HepG2 (cell line): ENCODE measurements at regions not wholly inside any gene's neighbourhood (a gene's known extent, or its start where the extent isn't known, plus 50 kb on each side); places are given as distances from the start of the nearest gene placed in this dataset.

Experiments used
- ATAC-seq: fragments of 200-7000 bp; cut with Tn5 transposase; 3 replicates; pipeline ENCODE4 v1.9.1; 2020; ENCODE audit warnings: mild to moderate bottlenecking, moderate library complexity
- BruUV-seq: library from RNA; stranded (reverse); fragments of 400-500 nt; replicated peaks from 2 replicates; lab custom pipeline; 2021; lab: Mats Ljungman, UMichigan
- CTCF ChIA-PET: fragments of 300-600 bp; formaldehyde crosslinking; extraction: SDS; loops from one replicate; lab custom pipeline; 2021; ENCODE audit warnings: low total read pairs, inconsistent platforms, low intra/inter-chr PET ratio; lab: Yijun Ruan, JAX
- POLR2A ChIA-PET: fragments of 350-600 bp; sonication (Branson Sonifier 250); formaldehyde crosslinking; loops from one replicate; lab custom pipeline; 2020; ENCODE audit warnings: antibody characterized with exemption, inconsistent platforms; lab: Yijun Ruan, JAX
- DNase-seq: peaks from one replicate; pipeline ENCODE4 v3.0.0-alpha.2; 2015; ENCODE audit warnings: low spot score
- FAIRE-seq: peaks from 3 replicates; lab custom pipeline; 2011; peaks lifted over from hg19 to GRCh38; lab: Jason Lieb, UNC
- H2AFZ ChIP-seq: one replicate; pipeline ENCODE4 v1.6.1; 2011; ENCODE audit warnings: low read length, inconsistent platforms
- H3K27ac ChIP-seq: fragments of 300-600 bp; 3 replicates; pipeline ENCODE4 v1.8.0; 2011; ENCODE audit warnings: mixed run types, mild to moderate bottlenecking, mixed read lengths, low read length, inconsistent platforms; ENCODE audit not compliant: insufficient read depth; ENCODE audit errors: extremely low read length
- H3K27me3 ChIP-seq, 2 experiments: fragments of 200-600 bp in 1 of 2; 2 replicates in 1 of 2; 3 replicates in 1 of 2; pipeline versions ENCODE4 v1.6.0 to v1.8.0; 2011; ENCODE audit warnings: low read length in 2 of 2, mild to moderate bottlenecking in 2 of 2, moderate library complexity in 2 of 2, inconsistent platforms in 1 of 2; ENCODE audit not compliant: insufficient read depth in 2 of 2, control insufficient read depth in 1 of 2
- H3K36me3 ChIP-seq, 2 experiments: fragments of 200-600 bp in 1 of 2; replicated peaks in 1 of 2; 2 replicates in 1 of 2; 3 replicates in 1 of 2; pipeline versions ENCODE4 v1.5.1 to v1.8.0; 2011; ENCODE audit warnings: low read length in 2 of 2, inconsistent platforms in 1 of 2; ENCODE audit not compliant: insufficient read depth in 2 of 2, control insufficient read depth in 1 of 2
- H3K4me1 ChIP-seq: 2 replicates; pipeline ENCODE4 v1.5.1; 2012; ENCODE audit warnings: low read length, inconsistent platforms; ENCODE audit not compliant: insufficient read depth
- H3K4me2 ChIP-seq: 2 replicates; pipeline ENCODE4 v1.6.0; 2011; ENCODE audit warnings: low read depth, low read length, inconsistent platforms
- H3K4me3 ChIP-seq, 3 experiments: fragments of 200-600 bp in 1 of 3; sonication (generic), shearing (Covaris generic) in 1 of 3; replicated peaks in 1 of 3; 2 replicates each; pipeline ENCODE4 v1.5.1; 2011 to 2016; ENCODE audit warnings: low read length in 3 of 3, inconsistent platforms in 2 of 3, low read depth in 2 of 3, mild to moderate bottlenecking in 2 of 3, control low read depth in 1 of 3, mixed read lengths in 1 of 3; ENCODE audit not compliant: insufficient read depth in 1 of 3
- H3K79me2 ChIP-seq: one replicate; pipeline ENCODE4 v1.6.1; 2011; ENCODE audit warnings: low read length, inconsistent platforms; ENCODE audit not compliant: insufficient read depth
- H3K9ac ChIP-seq: 2 replicates; pipeline ENCODE4 v1.6.0; 2011; ENCODE audit warnings: mild to moderate bottlenecking, low read depth, low read length, inconsistent platforms; ENCODE audit not compliant: insufficient read depth
- H3K9me3 ChIP-seq: 2 replicates; pipeline ENCODE4 v1.5.1; 2012; ENCODE audit warnings: mild to moderate bottlenecking, low read length
- H4K20me1 ChIP-seq: 2 replicates; pipeline ENCODE4 v1.6.0; 2011; ENCODE audit warnings: inconsistent platforms, mild to moderate bottlenecking, low read length, moderate library complexity; ENCODE audit not compliant: insufficient read depth
- DDIT3 ChIP-seq: sonication (generic); formaldehyde crosslinking; IDR thresholded peaks from 2 replicates; pipeline ENCODE4 v1.4.0; 2020; ENCODE audit warnings: mild to moderate bottlenecking, missing genetic modification reagents
- IRF2 ChIP-seq: IDR thresholded peaks from 2 replicates; pipeline ENCODE4 v1.6.1; 2018; ENCODE audit warnings: missing genetic modification reagents, missing compliant biosample characterization
- JUN ChIP-seq: sonication (generic); formaldehyde crosslinking; IDR thresholded peaks from 2 replicates; pipeline ENCODE4 v1.4.0; 2020; ENCODE audit warnings: mild to moderate bottlenecking, missing genetic modification reagents
- PRDM15 ChIP-seq: sonication (generic); formaldehyde crosslinking; IDR thresholded peaks from 2 replicates; pipeline ENCODE4 v1.4.0; 2020; ENCODE audit warnings: missing genetic modification reagents
- RXRA ChIP-seq: sonication (generic); formaldehyde crosslinking; IDR thresholded peaks from 2 replicates; pipeline ENCODE4 v1.5.1; 2020; ENCODE audit warnings: missing genetic modification reagents
- ZNF101 ChIP-seq: sonication (generic); formaldehyde crosslinking; IDR thresholded peaks from 2 replicates; pipeline ENCODE4 v1.4.0; 2020; ENCODE audit warnings: mild to moderate bottlenecking, low read depth, missing genetic modification reagents, borderline replicate concordance
- ZNF354B ChIP-seq: sonication (generic); formaldehyde crosslinking; IDR thresholded peaks from 2 replicates; pipeline ENCODE4 v1.8.0; 2022; ENCODE audit warnings: mild to moderate bottlenecking, missing genetic modification reagents
- ZSCAN31 ChIP-seq: sonication (generic); formaldehyde crosslinking; IDR thresholded peaks from 2 replicates; pipeline ENCODE4 v1.5.0; 2020; ENCODE audit warnings: low read depth, mild to moderate bottlenecking, missing genetic modification reagents
- WGBS: methylation state at CpG from one replicate; pipeline ENCODE4 v1.1.6; 2017; ENCODE audit warnings: low lambda C conversion rate; 5-methylcytosine and 5-hydroxymethylcytosine counted together
- in situ Hi-C: cut with HindIII; loops from 2 replicates; pipeline ENCODE4 v1.10.0; 2017; ENCODE audit warnings: low pct_unique_long_range_greater_than_20kb; ENCODE audit not compliant: extremely low pct_ligation_motif_present
- intact Hi-C: fragments of 100-400 bp; cut with micrococcal nuclease; formaldehyde crosslinking; loops from one replicate; pipeline ENCODE4 v1.10.0; 2022; ENCODE audit not compliant: unreplicated experiment

GRCh38 chr5:174185506-174185905 is 140.0 kb downstream of the NSG2 start:
- Histone ChIP-seq H3K27ac (no peak overlapping the region), H3K79me2 (no peaks in the 10 kb centered on the region), H3K9ac (no peak overlapping the region), H3K4me1 (no peaks in the 10 kb centered on the region), H3K4me2 (no peak overlapping the region), H3K4me3 (no peak overlapping the region), H3K27me3 (peaks cover 0 to 7% of the 10 kb centered on the region in 2 experiments; a peak in 1 of 5 replicates), H2AFZ (no peak overlapping the region), H4K20me1 (no peaks in the 10 kb centered on the region), H3K36me3 (no peaks in the 10 kb centered on the region), H3K9me3 (no peaks in the 10 kb centered on the region)
- no peak for FAIRE-seq
- in situ Hi-C loops (no loop called here), intact Hi-C loops (no loop called here)
- TF ChIP-seq IRF2 (CRISPR knock-in tag) (no peak), RXRA (CRISPR knock-in tag) (no peak), ZSCAN31 (CRISPR knock-in tag) (no peak), PRDM15 (CRISPR knock-in tag) (no peak), ZNF354B (CRISPR knock-in tag) (no peak), DDIT3 (no peak), JUN (no peak), ZNF101 (CRISPR knock-in tag) (no peak)
- no TSS peak for BruUV-seq
- DNase-seq, result no peak
- 13% methylated on average over 3 of the region's 3 CpGs for WGBS
- ChIA-PET CTCF (no interaction called here), POLR2A (no interaction called here)
- ATAC-seq, result no peak
